Fibroblast of lung (primary cell): ENCODE measurements at regions not wholly inside any gene's neighbourhood (a gene's known extent, or its start where the extent isn't known, plus 50 kb on each side); places are given as distances from the start of the nearest gene placed in this dataset.

ENCODE experiments used
- EZH2 ChIP-seq: IDR thresholded peaks from 2 replicates; pipeline ENCODE4 v1.5.1; 2012; ENCODE audit warnings: low read length, control low read depth, mild to moderate bottlenecking; ENCODE audit errors: missing control alignments
- TF ChIP-seq, protein P1 (sequence below), 2 donors: IDR thresholded peaks in 1 of 2; conservative IDR thresholded peaks in 1 of 2; 1 replicate in 1 of 2; 2 replicates in 1 of 2; pipeline ENCODE4 v1.5.1; 2011 to 2012; ENCODE audit warnings: low read length in 2 of 2, control low read depth in 1 of 2, inconsistent platforms in 1 of 2, low read depth in 1 of 2, mild to moderate bottlenecking in 1 of 2

DNA sequence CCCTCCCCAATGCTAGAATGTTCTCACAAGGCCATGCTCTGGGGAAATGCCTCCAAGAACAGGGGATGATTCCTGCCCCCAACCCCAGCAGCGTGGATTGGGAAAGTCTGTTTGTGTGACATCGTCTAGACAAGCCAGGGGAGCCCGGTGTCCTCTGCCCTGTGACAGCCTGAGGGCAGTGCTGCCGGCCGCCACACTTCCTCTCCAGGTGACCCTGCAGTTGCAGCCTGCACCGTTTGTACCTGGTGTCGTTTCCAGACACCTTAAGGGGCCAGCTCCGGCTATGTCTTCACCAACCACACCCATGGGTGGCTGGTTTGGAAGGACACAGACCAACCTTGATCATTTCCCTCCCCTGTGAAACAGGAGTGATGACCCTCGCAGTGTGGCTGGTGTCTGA, 372.6 kb downstream of the BCL11B start:
- TF ChIP-seq, protein P1, sequence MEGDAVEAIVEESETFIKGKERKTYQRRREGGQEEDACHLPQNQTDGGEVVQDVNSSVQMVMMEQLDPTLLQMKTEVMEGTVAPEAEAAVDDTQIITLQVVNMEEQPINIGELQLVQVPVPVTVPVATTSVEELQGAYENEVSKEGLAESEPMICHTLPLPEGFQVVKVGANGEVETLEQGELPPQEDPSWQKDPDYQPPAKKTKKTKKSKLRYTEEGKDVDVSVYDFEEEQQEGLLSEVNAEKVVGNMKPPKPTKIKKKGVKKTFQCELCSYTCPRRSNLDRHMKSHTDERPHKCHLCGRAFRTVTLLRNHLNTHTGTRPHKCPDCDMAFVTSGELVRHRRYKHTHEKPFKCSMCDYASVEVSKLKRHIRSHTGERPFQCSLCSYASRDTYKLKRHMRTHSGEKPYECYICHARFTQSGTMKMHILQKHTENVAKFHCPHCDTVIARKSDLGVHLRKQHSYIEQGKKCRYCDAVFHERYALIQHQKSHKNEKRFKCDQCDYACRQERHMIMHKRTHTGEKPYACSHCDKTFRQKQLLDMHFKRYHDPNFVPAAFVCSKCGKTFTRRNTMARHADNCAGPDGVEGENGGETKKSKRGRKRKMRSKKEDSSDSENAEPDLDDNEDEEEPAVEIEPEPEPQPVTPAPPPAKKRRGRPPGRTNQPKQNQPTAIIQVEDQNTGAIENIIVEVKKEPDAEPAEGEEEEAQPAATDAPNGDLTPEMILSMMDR (conservative IDR thresholded peaks at IDR 0.05 in 1 of 2, IDR thresholded peaks at IDR 0.05 in 1 of 2; ENCODE audit: low read depth in 1 of 2, low read length in 2 of 2): no peak
- TF ChIP-seq EZH2: no peak
